NCI-H446 treated with DMSO at 0.1 percent for 48 hours (cell line): ENCODE measurements at regions not wholly inside any gene's neighbourhood (a gene's known extent, or its start where the extent isn't known, plus 50 kb on each side); places are given as distances from the start of the nearest gene placed in this dataset.
"Not testable (repeated sequence)": the region's sequence is repeated elsewhere in the genome, so short reads cannot be mapped to it uniquely, and the experiment has no call there.

Experiments
- DNase-seq: peaks from one replicate; lab custom pipeline; 2025; lab: John Stamatoyannopoulos, UW

DNA sequence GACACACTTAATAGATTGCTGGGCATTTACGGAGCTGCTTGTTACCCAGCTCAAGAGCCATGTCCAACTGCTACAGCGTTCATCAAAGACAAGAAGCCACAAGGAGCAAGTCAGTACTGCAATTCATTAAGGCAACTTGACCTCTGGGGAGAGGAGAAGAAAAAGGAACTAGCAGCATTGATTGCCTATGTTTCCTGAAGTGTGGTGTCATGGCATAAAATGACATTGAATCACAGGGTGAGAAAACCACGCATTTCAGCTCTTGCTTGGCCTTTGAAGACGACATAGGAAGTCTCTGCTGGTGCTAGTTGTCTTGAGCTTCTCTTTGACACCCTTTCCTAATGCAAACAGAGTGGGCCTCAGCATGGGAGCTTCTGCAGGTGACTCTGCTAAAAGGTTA lies 139.1 kb downstream of the CDH26 start:
- no peak for DNase-seq

DNA sequence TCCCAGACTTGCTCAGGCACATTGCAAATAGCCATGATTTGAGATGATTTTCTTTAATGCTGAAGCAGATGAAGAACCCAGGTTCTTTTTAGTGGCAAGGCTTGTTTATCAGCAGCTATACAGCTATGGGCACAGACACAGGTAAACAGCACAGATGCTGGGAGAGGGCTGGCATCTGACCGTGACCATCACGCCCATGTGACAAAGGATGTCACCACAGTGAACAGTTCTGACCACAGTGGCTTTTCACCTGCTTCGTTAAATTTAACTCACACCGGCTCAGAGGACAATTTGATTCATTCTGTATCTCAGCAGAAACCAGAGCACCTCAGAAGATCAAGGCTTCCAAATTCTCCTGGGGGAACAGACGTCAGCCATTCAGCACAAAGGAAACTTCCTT lies 142.6 kb downstream of the CDH26 start:
- no peak for DNase-seq

DNA sequence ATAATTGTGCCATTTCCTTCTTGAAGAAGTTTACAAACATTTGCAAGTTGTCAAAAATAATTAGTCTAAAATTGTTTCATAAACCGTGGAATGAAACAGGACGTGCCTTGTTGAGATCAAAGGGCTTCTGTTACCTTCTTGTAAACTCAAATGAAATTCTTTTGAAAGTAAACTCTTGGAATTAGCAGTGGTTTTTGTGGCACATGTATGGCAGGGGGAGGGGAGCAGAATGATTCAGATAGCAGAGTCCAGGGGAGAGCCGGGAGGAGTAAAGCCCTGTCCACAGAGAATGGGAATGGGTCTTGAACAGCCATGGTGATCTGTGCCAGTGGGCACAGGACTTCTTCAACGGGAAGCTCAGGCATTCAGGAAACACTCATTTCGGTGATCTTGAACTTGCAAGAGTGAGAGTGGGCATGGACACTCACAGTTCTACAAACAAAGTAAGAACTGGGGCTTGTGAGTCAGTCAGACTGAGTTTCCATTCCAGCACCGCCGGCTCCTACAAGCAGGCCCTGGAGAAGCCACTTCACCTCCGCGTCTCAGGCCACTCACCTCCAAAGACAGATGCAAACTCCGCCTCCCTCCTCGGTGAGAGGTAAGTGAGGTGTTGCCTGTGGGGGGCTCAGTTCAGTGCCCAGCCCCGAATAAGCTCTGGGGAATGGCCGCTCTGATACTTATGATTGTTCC lies 143.1 kb downstream of the CDH26 start:
- DNase-seq, result no peak

DNA sequence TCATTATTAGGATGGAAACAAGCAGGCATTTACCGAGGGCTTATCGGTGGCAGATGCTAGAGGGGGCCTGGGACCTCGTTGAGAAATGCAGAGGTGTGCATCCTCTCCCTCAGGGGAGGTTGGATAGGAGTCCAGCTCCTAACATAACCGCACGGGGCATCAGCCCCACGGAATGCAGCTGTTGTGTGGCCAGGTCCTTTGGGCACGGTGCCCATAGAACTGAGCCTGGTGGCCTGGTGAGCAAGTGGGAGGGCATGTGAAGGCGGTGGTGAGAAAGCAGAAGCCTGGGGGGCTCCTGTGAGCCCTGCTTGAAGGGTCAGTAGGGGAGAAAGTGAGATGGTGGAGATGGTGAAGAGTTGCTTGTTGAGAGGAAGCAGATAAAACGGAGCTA lies 143.7 kb downstream of the CDH26 start:
- DNase-seq, result no peak

DNA sequence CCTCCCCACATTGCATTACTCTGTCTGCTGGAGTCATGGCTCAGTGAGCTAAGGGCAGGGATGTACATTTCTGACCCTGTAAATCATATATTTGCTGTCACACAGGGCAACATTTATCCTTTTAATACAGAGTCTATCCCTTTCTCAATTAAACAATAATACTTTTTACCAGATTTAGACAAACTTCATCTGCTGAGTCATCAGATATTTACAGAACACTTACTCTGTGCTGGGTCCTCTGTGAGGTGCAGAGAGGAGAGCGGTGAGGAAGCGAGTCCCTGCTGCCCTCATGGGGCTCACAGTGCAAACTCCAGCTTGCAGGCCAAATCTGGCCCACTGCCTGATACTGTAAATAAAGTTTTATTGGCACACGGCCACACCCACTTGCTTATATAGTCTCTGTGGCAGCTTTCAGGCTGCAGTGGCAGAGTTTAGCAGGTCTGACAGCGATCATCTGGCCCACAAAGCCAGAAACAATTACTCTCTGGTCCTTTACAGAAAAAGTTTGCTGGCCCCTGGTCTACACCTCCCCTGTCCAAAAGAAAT lies 144.5 kb downstream of the CDH26 start:
- no peak for DNase-seq

DNA sequence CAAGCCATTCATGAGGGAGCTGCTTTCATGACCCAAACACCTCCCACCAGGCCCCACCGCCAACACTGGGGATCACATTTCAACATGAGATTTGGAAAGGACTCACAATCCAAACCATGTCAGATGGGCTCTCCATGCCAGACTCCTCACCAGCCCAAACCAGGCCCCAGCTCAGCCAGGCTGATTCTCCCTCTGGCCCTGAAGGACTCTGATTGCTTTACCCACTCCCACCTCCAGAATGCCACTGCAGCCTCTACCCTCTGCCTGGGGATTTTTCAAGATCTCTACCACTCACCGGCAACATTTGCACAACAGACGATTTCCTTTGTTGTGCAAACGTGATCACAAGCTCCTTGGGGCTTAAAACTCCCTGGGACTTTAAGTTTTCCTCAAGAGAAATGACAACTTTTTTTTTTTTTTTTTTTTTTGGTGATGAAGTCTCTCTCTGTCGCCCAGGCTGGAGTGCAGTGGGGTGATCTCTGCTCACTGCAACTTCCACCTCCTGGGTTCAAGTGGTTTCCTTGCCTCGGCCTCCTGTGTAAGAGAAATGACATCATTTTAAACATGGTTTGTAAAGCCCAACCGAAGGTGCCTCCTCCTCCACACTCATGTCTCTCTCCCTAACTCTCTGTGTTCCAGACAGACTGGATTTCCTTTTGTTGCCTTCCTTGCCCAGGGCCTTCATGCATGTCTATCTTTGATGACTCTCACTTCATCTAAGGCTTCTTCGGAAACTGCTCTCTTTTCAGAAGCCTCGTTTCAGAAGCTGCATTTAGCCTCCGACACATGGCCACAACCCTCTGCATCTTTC lies 147.0 kb downstream of the CDH26 start:
- DNase-seq, result no peak

DNA sequence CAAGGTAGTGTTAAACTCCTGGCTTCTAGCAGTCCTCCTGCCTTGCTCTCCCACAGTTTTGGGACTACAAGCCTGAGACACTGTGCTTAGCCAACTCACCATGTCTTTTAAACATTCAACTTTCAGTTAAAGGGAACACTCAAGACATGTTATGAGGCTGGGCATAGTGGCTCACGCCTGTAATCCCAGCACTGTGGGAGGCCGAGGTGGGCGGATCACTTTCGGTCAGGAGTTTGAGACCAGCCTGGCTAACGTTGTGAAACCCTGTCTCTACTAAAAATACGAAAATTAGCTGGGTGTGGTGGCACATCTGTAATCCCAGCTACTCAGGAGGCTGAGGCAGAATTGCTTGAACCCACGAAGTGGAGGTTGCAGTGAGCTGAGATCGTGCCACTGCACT lies 148.0 kb downstream of the CDH26 start:
- not testable (repeated sequence) for DNase-seq

DNA sequence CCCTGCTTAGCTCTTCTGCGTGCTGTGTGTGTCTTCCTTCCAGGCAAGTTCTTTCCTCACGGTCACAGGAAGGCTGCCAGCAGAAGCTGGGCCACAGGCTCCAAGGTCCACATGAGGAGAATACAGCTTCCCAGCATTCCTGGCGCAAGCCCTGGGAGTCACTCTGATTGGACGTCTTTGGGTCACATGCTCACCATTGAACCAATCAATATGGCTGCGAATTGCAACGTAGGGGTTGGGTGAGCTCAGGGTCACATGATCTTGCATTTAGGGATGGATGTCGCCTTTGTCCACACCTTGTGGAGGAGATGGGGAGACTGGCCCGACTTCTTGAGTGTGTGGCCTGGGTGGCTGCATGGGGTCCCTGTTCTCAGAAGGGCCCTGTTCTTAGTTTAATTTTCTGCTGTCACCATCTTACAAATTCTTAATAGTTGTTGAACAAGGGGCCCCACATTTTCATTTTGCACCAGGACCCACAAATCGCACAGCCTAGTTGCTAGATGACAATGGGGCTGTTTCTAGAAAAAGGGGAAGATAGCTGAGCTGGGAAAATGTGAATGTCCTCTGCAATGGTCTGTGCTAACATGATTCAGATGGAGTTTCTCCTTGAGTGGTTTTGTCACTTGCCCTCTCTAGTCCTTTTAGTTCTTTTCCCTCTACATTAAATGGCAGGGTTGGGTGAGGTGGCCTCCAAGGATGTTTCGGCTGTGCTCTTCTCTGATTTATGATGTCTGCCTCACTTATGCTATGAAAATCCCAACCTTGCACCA lies 149.6 kb downstream of the CDH26 start:
- DNase-seq, result no peak

DNA sequence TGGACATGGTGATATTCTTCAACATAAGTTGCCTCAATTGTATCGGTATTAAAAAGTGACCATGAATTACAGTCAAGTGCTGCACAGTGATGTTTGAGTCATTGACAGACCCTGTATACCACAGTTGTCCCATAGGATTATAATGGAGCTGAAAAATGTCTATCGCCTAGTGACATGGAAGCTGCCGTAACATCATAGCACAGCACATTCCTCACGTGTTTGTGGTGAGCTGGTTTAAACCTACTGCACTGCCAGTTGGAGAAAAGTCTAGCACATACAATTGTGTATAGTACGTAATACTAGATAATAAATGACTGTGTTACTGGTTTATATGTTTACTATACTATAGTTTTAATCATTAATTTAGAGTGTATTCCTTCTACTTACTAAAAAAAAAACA lies 150.2 kb downstream of the CDH26 start:
- DNase-seq, result no peak

DNA sequence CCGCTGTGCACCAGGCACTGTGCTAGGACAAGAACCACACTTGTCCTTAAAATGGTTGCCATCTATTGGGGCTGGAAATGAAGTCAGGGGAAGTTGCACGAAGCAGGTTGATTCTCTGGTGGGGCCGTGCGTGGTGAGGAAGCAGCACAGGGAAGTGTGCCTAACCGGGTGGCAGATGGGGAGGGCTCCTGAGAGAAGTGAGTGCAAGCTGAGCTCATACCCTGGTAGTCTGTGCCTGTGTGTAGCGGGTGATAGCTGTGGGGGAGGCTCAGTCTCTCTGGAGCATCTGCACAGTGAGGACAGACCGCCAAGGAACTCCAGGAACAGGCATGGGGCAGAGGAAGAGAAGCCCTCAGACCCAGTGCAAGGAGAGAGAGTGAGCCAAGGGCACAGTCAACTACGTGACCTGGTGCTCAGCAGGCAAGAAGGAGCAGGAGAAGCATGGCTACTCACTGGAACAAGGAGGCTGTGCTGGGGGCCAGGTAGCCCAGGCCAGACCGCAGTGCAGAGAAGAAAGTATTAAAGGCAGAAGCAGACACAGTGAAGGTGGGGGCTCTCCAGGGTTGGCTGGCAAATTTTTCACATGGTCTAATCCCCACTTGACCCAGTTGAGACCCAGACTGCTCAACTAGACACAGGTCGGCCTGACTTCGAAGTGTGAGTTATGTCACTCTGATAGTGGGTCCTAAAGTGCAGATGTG lies 155.0 kb downstream of the CDH26 start:
- DNase-seq, result no peak

DNA sequence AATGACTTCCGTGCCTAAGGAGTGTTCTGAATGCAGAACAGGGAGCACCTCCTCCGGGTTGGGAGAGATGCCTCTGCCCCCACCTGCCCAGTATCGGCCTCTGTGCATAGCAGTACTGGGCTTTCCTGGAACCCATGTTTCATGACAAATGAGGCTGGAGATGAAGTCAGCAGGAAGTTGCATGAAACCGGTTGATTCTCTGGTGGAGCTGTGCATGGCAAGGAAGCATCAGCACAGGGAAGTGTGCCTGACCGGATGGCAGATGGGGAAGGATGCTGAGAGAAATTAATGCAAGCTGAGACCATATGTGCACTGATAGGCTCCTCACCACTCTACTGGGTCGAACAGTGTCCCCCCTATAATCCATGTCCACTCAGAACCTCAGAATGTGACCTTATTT lies 155.5 kb downstream of the CDH26 start:
- no peak for DNase-seq

DNA sequence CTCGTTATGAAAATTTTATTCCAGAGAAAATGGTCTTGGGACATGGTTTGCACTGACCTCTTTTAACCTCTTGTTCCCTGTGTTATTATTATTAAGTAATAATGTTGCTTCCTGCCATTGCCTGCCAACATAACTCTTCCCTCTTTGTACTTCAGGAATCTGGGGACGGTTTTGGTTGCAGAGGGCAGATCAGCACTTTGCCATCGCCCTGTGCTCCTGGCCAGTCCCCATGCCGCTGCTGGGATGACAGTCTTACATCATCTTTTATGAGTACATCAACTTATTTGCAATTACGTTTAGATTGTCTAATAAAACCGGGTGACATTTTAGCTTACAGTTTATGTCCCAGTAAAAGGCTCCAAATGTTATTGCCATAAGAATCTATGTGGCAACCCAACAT lies 157.2 kb downstream of the CDH26 start:
- DNase-seq, result no peak

DNA sequence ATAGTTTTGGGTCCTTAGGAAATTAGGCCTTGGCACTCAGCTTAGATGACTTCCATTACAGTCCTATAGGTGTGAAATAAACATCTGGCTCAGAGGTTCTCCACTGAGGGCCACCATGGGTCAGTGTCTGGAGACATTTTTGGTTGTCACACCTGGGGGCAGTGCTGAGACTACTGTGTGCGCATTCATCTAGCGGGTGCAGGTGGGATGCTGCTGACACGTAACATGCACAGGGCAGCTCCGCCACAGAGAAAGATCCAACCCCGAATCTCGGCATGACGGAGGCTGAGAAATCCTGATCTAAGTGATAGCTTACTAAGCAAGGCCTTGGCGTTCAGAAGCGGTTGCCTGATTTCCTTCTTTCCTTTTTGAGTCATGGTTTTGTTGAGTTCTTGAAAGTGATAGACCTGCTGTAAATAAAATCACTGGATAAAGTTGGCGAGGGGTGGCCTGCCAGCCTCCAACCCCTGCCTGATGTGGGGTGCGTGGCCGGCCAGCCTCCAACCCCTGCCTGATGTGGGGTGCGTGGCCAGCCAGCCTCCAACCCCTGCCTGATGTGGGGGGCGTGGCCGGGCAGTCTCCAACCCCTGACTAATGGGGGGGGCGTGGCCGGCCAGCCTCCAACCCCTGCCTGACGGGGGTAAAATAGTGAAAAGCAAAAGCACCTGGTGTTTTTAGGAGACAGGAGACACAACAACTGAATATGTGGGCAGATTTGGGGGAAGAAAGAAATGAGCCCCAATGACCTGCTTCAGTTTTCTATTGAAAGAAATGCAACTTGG lies 158.1 kb downstream of the CDH26 start:
- no peak for DNase-seq

DNA sequence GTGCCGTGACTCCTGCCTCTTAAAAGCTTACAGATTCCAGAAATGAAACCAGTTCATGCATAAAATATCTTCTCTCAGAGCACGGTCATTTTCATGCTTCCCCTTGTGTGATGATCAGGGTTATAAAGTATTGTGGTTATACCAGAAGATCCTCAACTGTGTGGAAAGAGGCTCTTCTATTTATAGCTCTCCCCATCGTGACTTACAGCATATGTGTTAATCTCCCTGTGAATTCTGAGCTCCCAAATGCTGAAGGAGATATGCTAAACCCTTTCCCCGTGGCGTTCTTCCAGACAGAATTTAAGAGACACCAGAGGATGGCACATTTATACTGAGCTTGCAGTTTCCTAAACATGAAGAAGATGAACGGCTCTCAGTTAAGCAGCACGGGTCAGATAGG lies 158.8 kb downstream of the CDH26 start:
- DNase-seq, result no peak

DNA sequence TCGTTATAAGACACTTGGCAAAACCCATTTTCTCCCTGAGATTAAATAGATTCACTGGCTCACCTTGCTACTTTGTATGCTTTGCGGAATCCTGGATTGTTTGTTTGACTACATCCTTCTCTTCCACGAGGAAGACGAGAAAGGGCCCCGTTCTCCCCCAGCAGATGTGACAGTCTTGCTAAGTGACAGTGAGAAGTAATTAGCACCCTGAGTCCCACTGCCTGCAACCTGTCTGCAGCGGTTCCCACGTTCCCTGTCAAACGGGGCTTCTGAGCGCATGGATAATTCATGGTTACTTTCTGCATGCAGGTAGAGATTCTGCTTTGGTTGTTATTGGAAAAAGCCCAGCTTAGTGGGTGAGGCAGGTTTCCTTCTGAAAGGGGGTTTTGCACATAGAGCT lies 163.7 kb downstream of the CDH26 start:
- DNase-seq, result no peak

DNA sequence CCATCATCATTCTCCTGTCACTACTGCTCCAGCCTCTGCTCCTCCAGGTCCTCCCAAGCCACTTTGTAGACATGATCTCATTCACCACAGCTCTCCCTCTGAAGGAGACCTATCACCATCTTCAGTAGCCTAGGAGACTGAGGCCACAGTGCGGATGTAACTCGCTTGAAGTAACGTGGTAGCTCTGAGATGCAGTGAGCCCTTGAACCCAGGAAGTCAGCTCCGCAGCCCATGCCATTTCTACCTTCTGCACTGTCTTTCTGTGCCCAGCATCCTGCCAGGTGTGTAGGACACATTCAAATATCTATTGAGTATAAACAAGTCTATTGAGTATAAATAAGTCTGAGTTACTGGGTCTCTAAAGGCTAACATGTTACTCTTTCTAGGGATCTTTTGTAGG lies 164.4 kb downstream of the CDH26 start:
- DNase-seq, result no peak

DNA sequence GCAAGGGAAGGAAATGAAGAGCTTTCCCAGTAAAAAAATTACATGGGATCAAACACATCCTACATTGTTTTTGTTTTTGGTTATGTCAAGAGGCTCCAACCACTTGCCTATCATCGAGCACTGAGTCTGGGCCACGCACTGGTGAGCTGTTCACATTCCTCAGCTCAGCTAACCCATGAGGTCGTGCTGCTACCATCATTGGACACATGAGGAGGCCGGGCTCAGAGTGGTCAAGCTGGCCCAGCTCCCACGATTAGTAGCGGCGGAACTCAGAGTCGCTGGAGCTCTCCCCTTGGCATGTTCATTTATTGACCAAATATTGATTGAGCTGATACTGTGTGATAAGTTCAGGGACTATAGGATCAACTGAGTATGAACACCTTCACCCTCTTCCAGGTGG lies 164.9 kb downstream of the CDH26 start:
- no peak for DNase-seq

DNA sequence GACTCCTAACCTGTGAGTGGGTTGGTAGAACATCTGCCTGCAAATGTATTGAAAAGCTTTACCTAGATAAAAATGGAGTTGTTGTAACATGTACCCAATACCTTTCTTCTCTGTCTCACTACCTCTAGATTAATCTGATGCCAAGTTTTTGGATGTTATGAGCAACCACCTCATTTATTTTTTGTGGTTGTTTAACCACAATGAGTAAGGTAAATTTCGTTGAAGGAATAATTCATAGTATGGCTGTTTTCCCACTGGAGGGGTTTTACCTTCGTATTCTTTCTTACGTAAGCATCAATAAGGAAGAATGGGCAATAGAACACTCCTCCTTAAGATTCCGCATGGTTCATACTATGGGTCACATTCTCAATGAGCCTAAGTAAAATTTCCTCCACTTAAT lies 165.4 kb downstream of the CDH26 start:
- no peak for DNase-seq

DNA sequence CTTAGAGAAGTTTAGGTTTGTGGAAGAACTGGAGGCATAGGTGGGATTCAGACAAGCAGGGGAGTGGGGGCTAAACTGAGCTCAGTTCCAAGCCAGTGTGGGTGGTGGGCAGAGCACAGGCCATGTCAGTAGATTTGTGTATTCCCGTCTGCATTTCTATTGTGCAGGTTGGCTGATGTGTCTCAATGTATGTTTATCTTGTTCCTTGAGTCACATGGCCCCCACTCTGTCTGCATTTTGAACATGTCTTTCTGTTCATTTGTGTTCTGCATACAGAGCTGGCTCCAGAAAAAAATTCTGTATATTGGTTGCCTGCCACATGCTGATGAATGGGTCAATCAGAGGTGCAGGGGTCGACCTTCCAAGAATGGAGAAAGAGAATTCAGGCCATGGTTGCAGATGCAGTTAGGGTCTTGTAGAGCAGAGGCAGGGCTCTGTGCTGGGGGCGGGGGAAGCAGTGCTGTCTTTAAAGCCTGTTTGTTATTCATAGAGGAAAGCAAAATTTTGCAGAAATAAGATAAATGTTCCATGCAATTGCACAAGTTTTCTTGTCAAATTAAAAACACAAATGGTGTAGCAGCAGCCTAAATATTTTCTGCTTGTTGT lies 166.7 kb downstream of the CDH26 start:
- no peak for DNase-seq

DNA sequence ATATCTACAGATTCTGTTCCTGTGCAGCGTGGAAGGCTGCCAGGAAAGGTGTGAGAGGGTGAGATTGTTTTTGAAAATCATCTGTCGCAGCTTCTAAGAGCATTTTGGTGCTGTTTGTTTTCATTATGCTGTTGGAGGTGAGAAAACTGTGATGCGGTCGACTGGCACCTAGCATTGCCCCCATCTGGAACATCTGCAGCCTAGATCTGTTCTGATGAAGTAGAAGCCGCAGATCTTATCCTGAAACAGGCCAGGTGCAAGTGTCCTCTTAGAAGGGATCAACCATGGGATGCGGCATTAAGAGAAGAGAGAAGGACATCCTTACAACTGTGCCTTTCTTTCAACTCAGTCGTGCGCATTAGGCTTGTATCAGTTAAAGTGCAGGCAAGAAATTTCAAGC lies 167.3 kb downstream of the CDH26 start:
- DNase-seq, result no peak

DNA sequence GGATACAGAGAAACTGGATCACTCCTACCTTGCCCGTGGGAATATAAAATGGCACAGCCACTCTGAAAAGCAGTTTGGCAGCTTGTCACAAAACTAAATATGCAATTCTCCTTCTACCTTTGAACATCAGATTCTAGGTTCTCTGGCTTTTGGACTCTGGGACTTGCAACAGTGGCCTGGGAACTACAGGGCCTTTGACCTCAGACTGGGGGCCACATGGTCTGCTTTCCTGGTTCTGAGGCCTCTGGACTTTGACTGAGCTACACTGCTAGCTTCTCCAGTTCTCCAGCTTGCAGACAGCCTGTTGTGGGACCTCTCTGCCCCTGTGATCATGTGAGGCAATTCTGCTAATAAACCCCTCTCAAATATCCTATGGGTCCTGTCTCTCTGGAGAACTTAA lies 168.8 kb downstream of the CDH26 start:
- DNase-seq, result no peak
